ENCODE measurements at regions not wholly inside any gene's neighbourhood (a gene's known extent, or its start where the extent isn't known, plus 50 kb on each side); places are given as distances from the start of the nearest gene placed in this dataset.

GRCh38 chrX:10945498-10945897, 165.6 kb upstream of the HCCS start:
- no peaks in the 10 kb centered on the region for H3K4me1 ChIP-seq (ENCODE audit: control insufficient read depth, low read length)
- H3F3A ChIP-seq (ENCODE audit: control insufficient read depth, insufficient read depth): no peaks in the 10 kb centered on the region
- H3K9me3 ChIP-seq (ENCODE audit: control insufficient read depth, insufficient read depth, low read length): no peaks in the 10 kb centered on the region
- H4K20me1 ChIP-seq (ENCODE audit: control insufficient read depth, insufficient read depth, low read depth, low read length): no peaks in the 10 kb centered on the region
- H3K9me2 ChIP-seq (replicated peaks; ENCODE audit: control insufficient read depth, low read length): no peaks in the 10 kb centered on the region
- no peaks in the 10 kb centered on the region for H3K79me2 ChIP-seq (ENCODE audit: control insufficient read depth, low read length)
- no peaks in the 10 kb centered on the region for H3K36me3 ChIP-seq (ENCODE audit: control insufficient read depth, low read length)
- TF ChIP-seq, protein P1, sequence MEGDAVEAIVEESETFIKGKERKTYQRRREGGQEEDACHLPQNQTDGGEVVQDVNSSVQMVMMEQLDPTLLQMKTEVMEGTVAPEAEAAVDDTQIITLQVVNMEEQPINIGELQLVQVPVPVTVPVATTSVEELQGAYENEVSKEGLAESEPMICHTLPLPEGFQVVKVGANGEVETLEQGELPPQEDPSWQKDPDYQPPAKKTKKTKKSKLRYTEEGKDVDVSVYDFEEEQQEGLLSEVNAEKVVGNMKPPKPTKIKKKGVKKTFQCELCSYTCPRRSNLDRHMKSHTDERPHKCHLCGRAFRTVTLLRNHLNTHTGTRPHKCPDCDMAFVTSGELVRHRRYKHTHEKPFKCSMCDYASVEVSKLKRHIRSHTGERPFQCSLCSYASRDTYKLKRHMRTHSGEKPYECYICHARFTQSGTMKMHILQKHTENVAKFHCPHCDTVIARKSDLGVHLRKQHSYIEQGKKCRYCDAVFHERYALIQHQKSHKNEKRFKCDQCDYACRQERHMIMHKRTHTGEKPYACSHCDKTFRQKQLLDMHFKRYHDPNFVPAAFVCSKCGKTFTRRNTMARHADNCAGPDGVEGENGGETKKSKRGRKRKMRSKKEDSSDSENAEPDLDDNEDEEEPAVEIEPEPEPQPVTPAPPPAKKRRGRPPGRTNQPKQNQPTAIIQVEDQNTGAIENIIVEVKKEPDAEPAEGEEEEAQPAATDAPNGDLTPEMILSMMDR (IDR thresholded peaks at IDR 0.05; ENCODE audit: low read depth, low read length, poor library complexity, severe bottlenecking): no peak
- no peak for TF ChIP-seq EZH2phosphoT487 (IDR thresholded peaks at IDR 0.05; ENCODE audit: borderline replicate concordance, low read length)
- no peaks in the 10 kb centered on the region for H3K27me3 ChIP-seq (ENCODE audit: control insufficient read depth, low read length)
- no peak overlapping the region for H3K4me3 ChIP-seq (ENCODE audit: low read length)
- no peak overlapping the region for H3K27ac ChIP-seq (ENCODE audit: low read depth, low read length)
- H3K4me2 ChIP-seq (ENCODE audit: low read length): no peak overlapping the region

DNA sequence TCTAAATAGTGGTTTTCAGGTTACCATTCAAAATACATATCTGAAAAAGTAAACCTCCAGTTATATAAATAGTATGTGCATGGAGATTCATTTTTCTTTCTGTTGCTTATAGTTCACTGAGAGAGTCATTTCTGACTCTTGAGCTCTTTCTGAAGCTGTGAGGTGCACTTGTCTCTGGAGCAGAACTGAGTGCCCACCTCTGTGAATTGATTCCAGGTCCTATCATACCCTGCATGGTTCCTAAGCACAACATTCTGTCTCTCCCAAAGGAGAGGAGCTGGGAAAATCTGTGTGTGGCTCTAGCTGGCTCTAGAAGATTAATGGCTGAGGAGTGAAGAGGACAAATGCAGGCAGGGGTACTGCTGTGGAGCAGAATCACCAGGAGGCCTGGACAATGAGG, 161.6 kb upstream of the HCCS start:
- no peaks in the 10 kb centered on the region for H3K27me3 ChIP-seq (ENCODE audit: control insufficient read depth, low read length)
- H3K9me2 ChIP-seq (replicated peaks; ENCODE audit: control insufficient read depth, low read length): no peaks in the 10 kb centered on the region
- no peak overlapping the region for H3K27ac ChIP-seq (ENCODE audit: low read depth, low read length)
- no peak overlapping the region for H3K4me3 ChIP-seq (ENCODE audit: low read length)
- no peaks in the 10 kb centered on the region for H3K9me3 ChIP-seq (ENCODE audit: control insufficient read depth, insufficient read depth, low read length)
- H4K20me1 ChIP-seq (ENCODE audit: control insufficient read depth, insufficient read depth, low read depth, low read length): no peaks in the 10 kb centered on the region
- H3K4me1 ChIP-seq (ENCODE audit: control insufficient read depth, low read length): no peaks in the 10 kb centered on the region
- no peaks in the 10 kb centered on the region for H3K36me3 ChIP-seq (ENCODE audit: control insufficient read depth, low read length)
- TF ChIP-seq, protein P1 (IDR thresholded peaks at IDR 0.05; ENCODE audit: low read depth, low read length, poor library complexity, severe bottlenecking): no peak
- no peak for TF ChIP-seq EZH2phosphoT487 (IDR thresholded peaks at IDR 0.05; ENCODE audit: borderline replicate concordance, low read length)
- H3K79me2 ChIP-seq (ENCODE audit: control insufficient read depth, low read length): no peaks in the 10 kb centered on the region
- no peaks in the 10 kb centered on the region for H3F3A ChIP-seq (ENCODE audit: control insufficient read depth, insufficient read depth)
- H3K4me2 ChIP-seq (ENCODE audit: low read length): no peak overlapping the region

GRCh38 chrX:10952619-10953018, 158.5 kb upstream of the HCCS start:
- Histone ChIP-seq H3K79me2 (ENCODE audit: control insufficient read depth, low read length) (no peaks in the 10 kb centered on the region), H3K4me3 (ENCODE audit: low read length) (no peak overlapping the region), H3K9me2 (replicated peaks; ENCODE audit: control insufficient read depth, low read length) (no peaks in the 10 kb centered on the region), H3K27ac (ENCODE audit: low read depth, low read length) (no peak overlapping the region), H3K4me1 (ENCODE audit: control insufficient read depth, low read length) (no peaks in the 10 kb centered on the region), H3K9me3 (ENCODE audit: control insufficient read depth, insufficient read depth, low read length) (no peaks in the 10 kb centered on the region), H3F3A (ENCODE audit: control insufficient read depth, insufficient read depth) (no peaks in the 10 kb centered on the region), H3K4me2 (ENCODE audit: low read length) (no peak overlapping the region), H4K20me1 (ENCODE audit: control insufficient read depth, insufficient read depth, low read depth, low read length) (no peaks in the 10 kb centered on the region), H3K27me3 (ENCODE audit: control insufficient read depth, low read length) (no peaks in the 10 kb centered on the region), H3K36me3 (ENCODE audit: control insufficient read depth, low read length) (no peaks in the 10 kb centered on the region)
- no peak for TF ChIP-seq EZH2phosphoT487 (IDR thresholded peaks at IDR 0.05; ENCODE audit: borderline replicate concordance, low read length)
- TF ChIP-seq, protein P1 (IDR thresholded peaks at IDR 0.05; ENCODE audit: low read depth, low read length, poor library complexity, severe bottlenecking): no peak

Measured in DOHH2 (cell line).